NCI-H146 (cell line): ENCODE measurements at regions not wholly inside any gene's neighbourhood (a gene's known extent, or its start where the extent isn't known, plus 50 kb on each side); places are given as distances from the start of the nearest gene placed in this dataset.

ENCODE experiments used
- DNase-seq: peaks from one replicate; lab custom pipeline; 2025; lab: John Stamatoyannopoulos, UW

GRCh38 chr21:43364261-43364510 is 62.7 kb downstream of the SIK1 start:
- no peak for DNase-seq

- no peak for DNase-seq
These were observed 63.2 kb downstream of the SIK1 start for GRCh38 chr21:43363506-43364260.

- no peak for DNase-seq
These were observed 64.0 kb downstream of the SIK1 start for GRCh38 chr21:43362915-43363314.

DNA sequence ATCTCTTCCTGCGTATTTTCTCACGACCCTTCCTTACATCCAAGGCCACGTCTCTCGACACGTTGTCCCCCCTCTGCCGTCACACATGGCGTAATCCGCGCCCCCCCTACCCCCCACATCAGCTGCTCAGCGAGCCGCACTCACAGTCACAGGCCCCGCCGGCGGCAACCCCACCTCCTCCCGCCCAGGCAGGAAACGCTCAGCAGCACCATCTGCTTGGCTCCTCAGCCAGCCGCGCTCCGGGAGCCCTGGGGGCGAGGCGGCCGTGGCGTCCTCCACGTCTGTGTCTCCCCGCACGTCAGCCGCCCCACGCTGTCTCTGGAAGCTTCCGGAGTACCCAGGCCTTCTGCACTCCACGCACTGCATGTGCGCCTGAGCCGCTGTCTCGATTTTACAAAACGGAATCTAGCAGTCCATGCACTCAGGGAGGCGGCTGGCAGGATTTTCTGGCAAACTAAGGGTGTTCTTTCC is 64.6 kb downstream of the SIK1 start:
- DNase-seq = peak; percentile 13

- no peak for DNase-seq
These were observed 65.2 kb downstream of the SIK1 start for GRCh38 chr21:43361493-43362296.

- DNase-seq = peak; percentile 36
These were observed 65.8 kb downstream of the SIK1 start for GRCh38 chr21:43361127-43361492.

DNA sequence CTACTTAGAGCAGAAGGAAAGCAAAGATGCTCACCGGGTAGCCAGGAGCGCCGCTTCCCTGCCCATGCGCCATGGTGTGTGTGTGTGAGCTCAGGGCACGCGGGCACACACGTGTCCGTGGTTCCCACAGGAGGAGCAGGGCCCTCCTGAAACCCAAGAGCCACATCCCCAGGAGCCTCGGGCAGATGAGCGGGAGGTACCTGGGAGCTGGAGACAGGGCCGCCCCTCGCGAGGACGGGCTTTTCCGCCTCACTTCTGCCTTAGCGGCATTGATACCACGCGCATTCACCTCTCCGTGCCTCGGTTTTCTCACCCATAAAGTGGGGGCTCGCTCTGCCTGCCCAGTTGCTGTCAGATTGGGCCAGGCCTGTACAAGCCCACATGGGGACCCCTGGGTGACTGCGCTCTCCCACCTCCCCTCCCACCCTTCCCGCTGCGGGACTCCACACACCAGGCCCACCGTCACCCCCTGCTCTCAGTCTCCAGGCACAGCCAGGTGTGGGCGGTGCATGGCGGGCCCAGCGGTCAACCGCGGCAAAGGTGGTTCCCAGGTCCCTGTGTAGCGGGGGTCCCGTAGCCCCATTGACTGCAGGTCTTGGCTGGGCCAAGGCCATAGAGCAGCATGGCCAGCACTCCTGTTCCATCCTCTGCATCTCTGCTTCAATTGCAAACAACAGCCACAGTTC is 66.3 kb downstream of the SIK1 start:
- no peak for DNase-seq

DNA sequence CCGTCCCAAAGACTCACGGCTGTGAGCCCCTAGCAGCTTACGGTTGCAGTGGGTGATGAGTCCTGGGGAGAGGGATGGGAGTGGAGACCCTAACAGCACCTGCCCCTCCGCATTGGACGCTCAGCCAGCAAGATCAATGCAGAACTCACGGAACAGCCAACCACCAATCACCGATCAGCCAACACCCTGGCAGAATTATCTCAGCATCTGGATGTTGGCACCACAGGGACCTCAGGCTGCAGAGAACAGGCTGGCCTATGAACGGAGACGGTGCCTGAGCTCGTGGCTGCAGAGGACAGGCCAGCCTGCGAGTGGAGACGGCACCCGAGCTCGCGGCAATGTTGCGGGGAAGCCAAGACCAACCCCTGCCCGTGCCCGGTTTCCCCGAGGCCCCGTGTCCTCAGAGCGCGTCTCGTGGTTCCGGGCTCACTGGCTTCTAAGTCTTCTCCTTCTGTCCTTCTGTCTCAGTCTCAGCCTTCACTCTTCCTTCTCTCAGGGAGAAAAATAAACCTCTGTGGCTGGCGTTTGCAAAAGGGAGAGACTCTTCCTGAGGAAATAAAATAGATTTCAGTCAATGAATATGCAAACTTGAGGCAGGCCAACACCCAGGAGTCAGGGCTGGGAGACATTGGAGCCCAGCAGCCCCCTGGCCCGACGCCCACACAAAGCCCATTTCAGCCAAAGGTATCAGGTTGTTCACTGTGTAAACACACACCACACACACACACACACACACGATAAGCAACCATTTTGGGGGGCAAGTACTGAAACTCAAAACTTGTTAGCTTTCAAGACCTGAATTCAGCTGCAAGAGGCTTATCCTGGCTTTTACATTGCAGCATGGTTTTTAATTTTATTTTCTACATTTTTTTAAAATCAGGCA is 67.8 kb downstream of the SIK1 start:
- no peak for DNase-seq

DNA sequence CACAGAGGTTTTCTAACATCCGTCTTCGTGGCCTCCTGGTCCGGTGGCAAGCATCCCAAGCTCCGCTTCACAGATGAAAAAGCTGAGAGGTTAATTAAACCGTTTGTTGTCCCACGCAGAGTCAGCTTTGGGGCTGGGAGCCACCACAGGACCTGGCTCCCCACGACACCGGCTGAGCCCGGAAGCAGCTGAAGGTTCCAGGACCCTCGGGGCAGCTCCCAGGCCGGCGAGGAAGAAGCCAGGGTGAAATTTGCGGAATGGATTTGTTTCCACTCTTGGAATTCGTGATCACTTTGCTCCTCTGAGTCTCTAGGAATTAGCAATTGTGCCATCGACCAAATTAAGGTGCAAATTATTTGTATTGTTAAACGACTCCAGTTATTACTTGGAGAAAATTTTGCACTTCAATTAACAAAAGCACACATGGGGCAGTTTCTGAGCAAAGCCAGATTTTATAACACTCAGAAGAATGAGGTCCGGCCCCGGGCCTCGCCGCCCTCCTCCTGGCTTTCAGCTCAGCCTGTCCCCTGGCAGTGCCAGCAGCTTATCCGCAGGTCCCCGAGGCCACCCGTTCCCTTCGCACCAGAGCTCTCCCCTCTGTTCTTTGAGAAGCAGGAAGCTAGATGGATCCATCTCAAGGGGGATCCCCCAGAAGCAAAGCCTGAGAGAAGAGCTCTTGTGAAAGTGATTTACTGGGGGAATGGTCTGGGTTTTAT is 69.1 kb downstream of the SIK1 start:
- DNase-seq = no peak

DNA sequence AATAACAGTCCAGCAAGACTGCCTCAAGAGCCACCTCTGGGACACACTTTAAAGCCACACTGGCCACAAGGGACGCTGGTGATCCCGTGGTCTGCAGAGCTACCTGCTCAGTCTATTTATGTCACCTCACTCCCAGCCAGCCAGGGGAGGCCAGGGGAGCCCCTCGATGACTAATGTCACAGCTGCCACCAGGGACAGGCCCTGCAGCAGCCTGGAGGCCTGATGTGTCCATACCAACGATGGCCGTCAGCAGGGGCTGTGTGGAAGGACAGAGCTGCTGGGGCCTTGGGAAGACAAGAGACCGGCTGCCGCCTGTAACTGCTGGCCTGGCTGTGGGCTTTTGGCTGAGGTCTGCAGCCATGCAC is 71.0 kb downstream of the SIK1 start:
- no peak for DNase-seq

GRCh38 chr21:43355266-43355924 is 71.5 kb downstream of the SIK1 start:
- DNase-seq = no peak

DNA sequence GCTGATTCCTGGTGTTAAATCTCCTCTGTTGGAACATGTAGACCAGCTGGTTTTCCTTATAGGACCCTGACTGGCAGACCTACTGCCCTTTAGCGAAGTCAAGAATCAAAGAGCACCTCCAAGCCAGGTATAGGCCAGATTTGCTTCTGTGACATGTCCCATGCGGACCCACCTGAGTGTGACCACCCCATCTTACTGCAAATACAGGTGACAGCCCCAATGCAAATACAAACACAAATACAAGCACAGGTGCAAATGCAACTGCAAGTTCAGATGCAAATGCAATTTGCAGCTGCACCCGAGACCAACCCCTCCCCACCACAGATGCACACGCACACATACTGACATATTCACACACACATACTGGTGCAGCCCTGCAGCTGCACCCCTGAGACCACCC is 72.3 kb downstream of the SIK1 start:
- no peak for DNase-seq

DNA sequence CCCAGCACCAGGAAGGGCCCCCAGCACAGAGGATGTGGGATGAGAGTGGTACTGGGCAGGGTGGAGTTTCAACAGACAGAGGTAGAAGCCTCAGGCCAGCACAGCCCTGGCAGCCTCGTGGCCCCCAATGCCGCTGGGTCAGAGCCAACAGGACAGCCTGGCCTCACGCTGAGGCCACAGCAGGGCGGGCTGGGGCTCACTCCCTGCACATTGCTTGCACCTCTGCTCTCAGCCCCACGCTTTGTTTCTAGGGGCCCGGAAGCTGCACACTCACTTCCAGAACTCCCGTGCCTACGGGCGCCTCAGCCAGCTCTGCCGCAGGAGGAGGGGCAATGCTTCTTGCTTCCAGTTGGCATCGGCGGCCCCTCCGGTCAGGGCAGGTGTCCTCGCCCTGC is 72.9 kb downstream of the SIK1 start:
- no peak for DNase-seq

DNA sequence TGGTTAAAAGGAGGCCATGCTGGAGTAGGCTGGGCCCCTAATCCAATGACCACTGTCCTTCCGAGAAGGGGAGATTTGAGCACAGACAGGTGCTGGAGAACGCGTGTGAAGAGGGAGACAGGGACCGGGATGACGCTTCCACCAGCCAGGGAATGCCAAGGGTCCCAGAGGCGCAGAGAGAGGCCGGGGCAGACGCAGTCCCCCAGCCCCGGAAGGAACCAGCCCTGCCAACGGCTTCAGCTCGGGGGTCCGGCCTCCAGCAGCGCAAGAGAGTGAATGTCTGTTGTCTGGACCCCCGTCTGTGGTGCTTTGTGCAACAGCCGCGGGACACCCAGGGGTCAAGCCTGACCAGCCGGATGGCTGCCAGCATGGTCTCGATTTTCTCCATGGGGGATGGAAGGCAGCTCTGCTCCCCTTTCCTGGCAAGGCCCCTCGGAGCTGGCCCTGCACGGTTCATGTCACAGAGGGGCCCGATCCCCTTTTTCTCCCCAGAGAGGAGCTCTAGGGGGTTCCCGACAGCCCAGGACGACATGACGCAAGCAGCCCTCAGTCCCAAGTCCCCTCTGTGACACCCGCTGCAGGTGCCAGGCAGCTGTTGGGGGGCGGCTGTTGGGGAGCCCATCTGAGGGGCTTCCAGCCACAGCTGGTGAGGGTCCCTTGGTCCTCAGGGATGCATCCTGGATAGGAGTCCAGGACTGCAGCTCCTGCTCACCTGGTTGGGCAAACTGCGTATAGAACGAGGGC is 73.5 kb downstream of the SIK1 start:
- no peak for DNase-seq

DNA sequence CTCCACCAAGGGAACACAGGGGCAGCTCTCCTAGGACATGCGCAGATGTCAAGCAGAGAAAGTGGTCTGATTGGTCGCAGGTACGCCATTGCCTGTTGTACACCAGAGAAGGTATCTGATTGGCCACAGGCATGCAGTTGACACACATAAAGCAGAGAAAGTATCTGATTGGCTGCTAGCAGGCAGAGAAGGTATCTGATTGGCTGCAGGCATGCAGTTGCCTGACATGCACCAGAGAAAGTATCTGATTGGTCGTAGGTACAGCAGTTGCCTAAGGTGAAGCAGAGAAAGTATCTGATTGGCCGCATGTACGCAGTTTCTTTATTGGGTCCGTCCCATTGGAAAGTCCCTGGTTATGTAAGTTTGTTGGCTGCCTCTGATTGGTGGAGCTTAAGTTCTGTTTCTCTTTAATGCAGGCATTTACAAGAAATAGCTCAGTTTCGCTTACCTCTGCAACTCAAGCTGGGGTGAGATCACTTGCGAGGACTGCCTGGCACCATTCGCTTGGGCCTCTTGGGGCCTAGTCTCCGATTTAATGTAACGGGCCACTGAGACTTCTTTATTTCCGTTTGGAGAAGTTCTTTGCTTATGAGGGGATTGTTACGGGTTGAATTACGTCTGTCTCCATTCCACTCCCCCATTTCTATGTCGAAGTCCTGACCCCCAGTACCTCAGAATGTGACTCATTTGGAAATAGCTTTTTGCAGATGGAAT is 74.2 kb downstream of the SIK1 start:
- DNase-seq = no peak

DNA sequence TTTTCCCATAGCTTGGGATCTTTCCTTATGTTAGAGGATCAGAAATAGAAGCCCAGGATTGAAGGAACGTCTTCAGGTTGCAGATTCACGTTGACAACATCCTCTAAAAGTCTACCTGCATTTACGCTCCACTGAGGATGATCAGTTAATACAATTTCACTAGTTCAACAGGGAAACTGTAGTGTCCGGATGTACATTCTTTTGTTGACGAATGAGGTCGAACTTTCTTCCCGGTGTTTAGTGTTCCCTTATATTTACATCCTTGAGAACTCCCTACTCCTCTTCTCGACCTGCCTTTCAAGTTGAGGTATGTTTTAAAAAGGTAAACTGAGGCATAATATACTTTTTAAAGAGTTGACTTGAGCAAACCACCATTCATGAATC is 74.8 kb downstream of the SIK1 start:
- no peak for DNase-seq

DNA sequence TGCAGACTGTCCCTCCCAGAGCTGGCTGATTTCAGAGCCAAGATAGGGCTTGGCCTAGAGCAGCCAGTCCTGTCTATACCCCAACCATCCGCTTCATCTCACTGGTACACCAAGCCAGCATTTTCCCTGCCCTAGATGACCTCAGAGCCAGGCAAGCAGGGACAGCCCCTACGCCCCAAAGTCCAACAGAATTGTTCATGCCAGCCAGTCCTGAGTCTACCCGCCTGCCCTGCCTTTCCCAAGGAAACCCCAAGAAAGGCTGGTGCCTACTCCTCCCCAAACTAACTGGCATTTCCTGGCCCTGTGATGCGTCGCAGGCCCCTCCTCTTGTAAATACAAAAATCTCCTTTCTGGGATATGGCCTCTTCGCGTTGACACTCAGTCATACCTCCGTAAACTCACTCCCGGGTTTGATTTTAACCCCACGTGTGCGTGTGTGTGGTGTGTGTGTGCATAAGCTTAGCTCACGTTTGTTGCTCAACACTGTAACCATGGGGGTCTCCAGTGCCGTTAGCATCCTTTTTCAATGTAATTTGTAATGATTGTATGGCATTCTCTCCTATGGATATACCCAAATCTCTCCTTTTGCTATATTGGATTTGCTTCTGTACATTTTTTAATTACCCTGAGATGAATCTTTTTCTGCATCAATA is 75.3 kb downstream of the SIK1 start:
- no peak for DNase-seq

DNA sequence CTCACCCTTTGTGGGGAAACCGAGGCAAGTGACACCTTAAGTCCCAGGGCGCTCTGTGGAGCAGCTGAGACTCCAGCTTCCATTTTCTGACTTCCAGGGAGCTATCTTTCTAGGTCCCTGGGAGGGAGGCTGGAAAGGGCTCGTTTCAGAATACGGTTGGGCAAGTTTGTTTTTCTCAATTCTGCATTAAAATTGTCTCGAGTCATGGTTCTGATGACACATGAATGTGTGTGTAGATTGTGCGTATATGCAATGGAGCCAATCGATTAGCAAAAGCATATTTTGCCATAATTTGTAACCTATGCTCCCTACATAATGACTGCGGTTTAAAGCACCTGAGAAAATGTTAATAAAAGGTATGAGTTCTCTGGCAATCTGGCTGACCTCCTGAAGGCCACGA is 77.3 kb downstream of the SIK1 start:
- no peak for DNase-seq

DNA sequence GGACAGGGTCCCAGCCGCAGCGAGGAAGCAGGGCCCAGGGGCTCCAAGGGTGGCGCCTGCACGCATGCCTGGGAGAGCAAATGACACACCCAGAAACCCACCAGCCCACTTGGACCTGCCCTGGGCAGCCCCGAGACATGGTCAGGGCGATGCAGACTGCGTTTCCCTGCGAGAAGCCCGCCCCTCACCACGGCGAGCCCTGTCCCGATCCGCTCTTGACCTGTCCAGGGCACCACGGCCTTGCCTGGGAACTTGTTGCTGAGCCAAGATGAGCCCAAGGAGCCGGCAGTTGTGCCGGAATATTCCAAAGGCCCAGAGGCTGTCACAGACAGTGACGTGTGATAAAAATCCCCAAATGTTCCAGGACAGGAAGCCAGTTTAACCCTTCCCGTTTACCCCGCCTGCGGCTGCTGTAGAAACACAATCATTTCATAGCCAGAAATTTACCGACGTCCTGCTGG is 78.1 kb downstream of the SIK1 start:
- no peak for DNase-seq
